Liver (tissue), 8 donors: ENCODE measurements at regions not wholly inside any gene's neighbourhood (a gene's known extent, or its start where the extent isn't known, plus 50 kb on each side); places are given as distances from the start of the nearest gene placed in this dataset.

Experiments
- DNase-seq: peaks from one replicate; pipeline ENCODE4 v3.0.0-alpha.2; 2017; ENCODE audit warnings: low spot score
- H3K27ac ChIP-seq, 2 donors: one replicate each; pipeline ENCODE4 v1.7.0; 2013; ENCODE audit warnings: inconsistent platforms in 2 of 2, low read length in 2 of 2, control low read depth in 1 of 2, low read depth in 1 of 2, mild to moderate bottlenecking in 1 of 2
- H3K27me3 ChIP-seq, 4 donors: one replicate each; pipeline versions ENCODE4 v1.6.1 to v1.7.0; 2013; ENCODE audit warnings: low read length in 3 of 4, inconsistent platforms in 1 of 4, mild to moderate bottlenecking in 1 of 4, moderate library complexity in 1 of 4; ENCODE audit not compliant: control insufficient read depth in 4 of 4, insufficient read depth in 4 of 4
- H3K36me3 ChIP-seq, 4 donors: one replicate each; pipeline versions ENCODE4 v1.6.1 to v1.7.0; 2013; ENCODE audit warnings: low read length in 3 of 4, mild to moderate bottlenecking in 3 of 4, low read depth in 1 of 4, moderate library complexity in 1 of 4; ENCODE audit not compliant: control insufficient read depth in 4 of 4, insufficient read depth in 3 of 4
- H3K4me1 ChIP-seq, 4 donors: one replicate each; pipeline versions ENCODE4 v1.6.1 to v1.7.0; 2013; ENCODE audit warnings: low read length in 3 of 4, mild to moderate bottlenecking in 3 of 4, moderate library complexity in 1 of 4; ENCODE audit not compliant: control insufficient read depth in 4 of 4, insufficient read depth in 4 of 4
- H3K4me3 ChIP-seq, 3 donors: one replicate each; pipeline versions ENCODE4 v1.6.1 to v1.7.0; 2013; ENCODE audit warnings: low read length in 3 of 3, control low read depth in 1 of 3, low read depth in 1 of 3, mild to moderate bottlenecking in 1 of 3
- H3K9ac ChIP-seq, 2 donors: one replicate each; pipeline ENCODE4 v1.7.0; 2013; ENCODE audit warnings: low read length in 2 of 2, mild to moderate bottlenecking in 2 of 2, moderate library complexity in 2 of 2, control low read depth in 1 of 2, low read depth in 1 of 2
- H3K9me3 ChIP-seq, 4 donors: one replicate each; pipeline versions ENCODE4 v1.6.1 to v1.7.0; 2013; ENCODE audit warnings: low read length in 3 of 4; ENCODE audit not compliant: control insufficient read depth in 4 of 4
- ATF3 ChIP-seq: IDR thresholded peaks from 2 replicates; pipeline ENCODE4 v1.6.1; 2016; ENCODE audit warnings: antibody characterized with exemption
- CTCF ChIP-seq: fragments of 150-350 bp; IDR thresholded peaks from 2 replicates; pipeline ENCODE4 v1.5.1; 2017; ENCODE audit warnings: improper control_type of control experiment, low read depth, low read length; ENCODE audit not compliant: missing input control
- EGR1 ChIP-seq, 2 donors: IDR thresholded peaks; 2 replicates each; pipeline ENCODE4 v1.6.1; 2016 to 2018; ENCODE audit warnings: antibody characterized with exemption in 2 of 2, low read depth in 2 of 2
- FOXA2 ChIP-seq: IDR thresholded peaks from 2 replicates; pipeline ENCODE4 v1.6.1; 2016; ENCODE audit warnings: antibody characterized with exemption
- GABPA ChIP-seq, 2 donors: IDR thresholded peaks in 1 of 2; conservative IDR thresholded peaks in 1 of 2; 2 replicates each; pipeline ENCODE4 v1.6.1; 2016; ENCODE audit warnings: antibody characterized with exemption in 2 of 2, mild to moderate bottlenecking in 1 of 2, moderate library complexity in 1 of 2
- JUND ChIP-seq, 2 donors: IDR thresholded peaks; 2 replicates each; pipeline ENCODE4 v1.6.1; 2016; ENCODE audit warnings: antibody characterized with exemption in 2 of 2
- NR2F2 ChIP-seq: IDR thresholded peaks from 2 replicates; pipeline ENCODE4 v1.6.1; 2016; ENCODE audit warnings: antibody characterized with exemption
- RAD21 ChIP-seq, 2 donors: IDR thresholded peaks; 2 replicates each; pipeline ENCODE4 v1.6.1; 2016; ENCODE audit warnings: antibody characterized with exemption in 2 of 2, mild to moderate bottlenecking in 2 of 2
- REST ChIP-seq: IDR thresholded peaks from 2 replicates; pipeline ENCODE4 v1.6.1; 2016; ENCODE audit warnings: antibody characterized with exemption, mild to moderate bottlenecking
- RXRA ChIP-seq, 2 donors: IDR thresholded peaks; 2 replicates each; pipeline ENCODE4 v1.6.1; 2017 to 2018; ENCODE audit warnings: antibody characterized with exemption in 2 of 2, mild to moderate bottlenecking in 1 of 2
- SP1 ChIP-seq: IDR thresholded peaks from 2 replicates; pipeline ENCODE4 v1.6.1; 2018; ENCODE audit warnings: antibody characterized with exemption, mild to moderate bottlenecking
- TAF1 ChIP-seq: conservative IDR thresholded peaks from 2 replicates; pipeline ENCODE4 v1.6.1; 2016; ENCODE audit warnings: antibody characterized with exemption, mild to moderate bottlenecking
- ZBTB33 ChIP-seq: IDR thresholded peaks from 2 replicates; pipeline ENCODE4 v1.6.1; 2016; ENCODE audit warnings: antibody characterized with exemption
- WGBS: extraction: QIAGEN DNeasy Blood & Tissue Kit; methylation state at CpG from one replicate; pipeline ENCODE4 v1.1.7; 2013; 5-methylcytosine and 5-hydroxymethylcytosine counted together
- donor health status: healthy.
- donor health status: healthy.
- donor health status: healthy.
- donor health status: healthy.
- donor health status: healthy.

- TF ChIP-seq SP1, result no peak
- no peak for TF ChIP-seq NR2F2
- no peak for TF ChIP-seq FOXA2
- TF ChIP-seq RAD21 (IDR thresholded peaks at IDR 0.05), result no peak
- TF ChIP-seq RXRA (IDR thresholded peaks at IDR 0.05), result no peak
- no peak for TF ChIP-seq ZBTB33
These were observed 247.6 kb upstream of the PWP1 start (continued) for GRCh38 chr12:107437954-107438353.

- 75% methylated on average over 8 of the region's 8 CpGs for WGBS
- TF ChIP-seq REST (no peak), RXRA (IDR thresholded peaks at IDR 0.05) (no peak), JUND (IDR thresholded peaks at IDR 0.05) (no peak), GABPA (IDR thresholded peaks at IDR 0.05 in 1 of 2, conservative IDR thresholded peaks at IDR 0.05 in 1 of 2) (no peak), ZBTB33 (no peak), CTCF (no peak), NR2F2 (no peak), TAF1 (no peak), RAD21 (IDR thresholded peaks at IDR 0.05) (no peak), EGR1 (IDR thresholded peaks at IDR 0.05; ENCODE audit: low read depth in 2 of 2) (no peak), ATF3 (no peak)
These were observed 246.4 kb upstream of the PWP1 start for GRCh38 chr12:107439026-107439738.

More at GRCh38 chr12:107439026-107439738, 246.4 kb upstream of the PWP1 start:
- Histone ChIP-seq H3K27me3 (no peaks in the 10 kb centered on the region), H3K27ac (no peak overlapping the region), H3K4me1 (peaks cover 0 to 6% (median 0%) of the 10 kb centered on the region in 4 donors), H3K9me3 (no peaks in the 10 kb centered on the region), H3K9ac (no peak overlapping the region), H3K36me3 (no peaks in the 10 kb centered on the region), H3K4me3 (no peak overlapping the region)
- DNase-seq, result no peak
